ENCODE measurements at regions not wholly inside any gene's neighbourhood (a gene's known extent, or its start where the extent isn't known, plus 50 kb on each side); places are given as distances from the start of the nearest gene placed in this dataset.
A peak's percentile ranks its signal among the peaks of the same experiment; 100 is the strongest.

- no peak for ATAC-seq
- intact Hi-C loops (cut with DNase I), result no loop called here
- TF ChIP-seq CTCF (IDR thresholded peaks at IDR 0.05), result no peak
Measured at GRCh38 chr6:8990075-8990474, 554.7 kb upstream of the SLC35B3 start.

GRCh38 chr6:8983202-8983688 is 547.9 kb upstream of the SLC35B3 start:
- no peaks in the 10 kb centered on the region for H3K4me1 ChIP-seq
- peak; percentile 88 to 89 for ATAC-seq
- H3K9me3 ChIP-seq, result no peaks in the 10 kb centered on the region
- no peak overlapping the region for H3K4me3 ChIP-seq
- no peaks in the 10 kb centered on the region for H3K36me3 ChIP-seq
- H3K27me3 ChIP-seq (ENCODE audit: low read depth), result no peaks in the 10 kb centered on the region
- intact Hi-C loops (cut with DNase I), result no loop called here
- peak; percentile 94 for TF ChIP-seq CTCF (IDR thresholded peaks at IDR 0.05)
- DNase-seq, result peak; percentile 60
- no peak overlapping the region for H3K27ac ChIP-seq

More at GRCh38 chr6:8990075-8990474, 554.7 kb upstream of the SLC35B3 start:
- no peaks in the 10 kb centered on the region for H3K9me3 ChIP-seq
- H3K27ac ChIP-seq, result no peak overlapping the region
- DNase-seq, result no peak
- H3K4me3 ChIP-seq, result no peak overlapping the region
- H3K27me3 ChIP-seq (ENCODE audit: low read depth), result no peaks in the 10 kb centered on the region
- H3K4me1 ChIP-seq, result no peaks in the 10 kb centered on the region
- H3K36me3 ChIP-seq, result no peaks in the 10 kb centered on the region

GRCh38 chr6:8982668-8983067 is 547.3 kb upstream of the SLC35B3 start:
- no peak for ATAC-seq
- H3K4me3 ChIP-seq, result no peak overlapping the region

GRCh38 chr6:8973395-8973794 is 538.0 kb upstream of the SLC35B3 start:
- Histone ChIP-seq H3K27ac (no peak overlapping the region), H3K4me3 (no peak overlapping the region), H3K36me3 (no peaks in the 10 kb centered on the region), H3K27me3 (ENCODE audit: low read depth) (no peaks in the 10 kb centered on the region), H3K9me3 (peaks cover 15% of the 10 kb centered on the region), H3K4me1 (no peaks in the 10 kb centered on the region)
- no peak for DNase-seq
- intact Hi-C loops (cut with DNase I), result no loop called here
- ATAC-seq, result no peak
- no peak for TF ChIP-seq CTCF (IDR thresholded peaks at IDR 0.05)

More at GRCh38 chr6:8982668-8983067, 547.3 kb upstream of the SLC35B3 start:
- Histone ChIP-seq H3K4me1 (no peaks in the 10 kb centered on the region), H3K27ac (no peak overlapping the region), H3K36me3 (no peaks in the 10 kb centered on the region), H3K27me3 (ENCODE audit: low read depth) (no peaks in the 10 kb centered on the region), H3K9me3 (no peaks in the 10 kb centered on the region)
- intact Hi-C loops (cut with DNase I), result no loop called here
- no peak for DNase-seq
- TF ChIP-seq CTCF (IDR thresholded peaks at IDR 0.05), result no peak

GRCh38 chr6:8969747-8970146 is 534.4 kb upstream of the SLC35B3 start:
- intact Hi-C loops (cut with DNase I), result no loop called here
- no peak overlapping the region for H3K4me3 ChIP-seq
- TF ChIP-seq CTCF (IDR thresholded peaks at IDR 0.05), result no peak
- ATAC-seq (no peak), DNase-seq (no peak)
- H3K27ac ChIP-seq, result no peak overlapping the region
- no peaks in the 10 kb centered on the region for H3K27me3 ChIP-seq (ENCODE audit: low read depth)
- H3K4me1 ChIP-seq, result no peaks in the 10 kb centered on the region
- H3K9me3 ChIP-seq, result peaks cover 15% of the 10 kb centered on the region
- H3K36me3 ChIP-seq, result no peaks in the 10 kb centered on the region

All from lower lobe of right lung (tissue), 2 donors.